ENCODE measurements at regions not wholly inside any gene's neighbourhood (a gene's known extent, or its start where the extent isn't known, plus 50 kb on each side); places are given as distances from the start of the nearest gene placed in this dataset.

GRCh38 chr6:4366635-4367395 is 231.4 kb upstream of the ECI2 start:
- no peak for FAIRE-seq
- Histone ChIP-seq H3K27me3 (ENCODE audit: control insufficient read depth, insufficient read depth, low read length) (no peaks in the 10 kb centered on the region), H3K36me3 (ENCODE audit: control insufficient read depth, insufficient read depth, low read length) (no peaks in the 10 kb centered on the region), H3K4me3 (ENCODE audit: low read depth, low read length) (no peak overlapping the region)
- no peak for DNase-seq (ENCODE audit: low read depth)
- TF ChIP-seq CTCF (IDR thresholded peaks at IDR 0.05; ENCODE audit: insufficient read depth, low read length, severe bottlenecking): no peak

GRCh38 chr6:4365686-4366085 is 230.3 kb upstream of the ECI2 start:
- no peaks in the 10 kb centered on the region for H3K27me3 ChIP-seq (ENCODE audit: control insufficient read depth, insufficient read depth, low read length)

DNA sequence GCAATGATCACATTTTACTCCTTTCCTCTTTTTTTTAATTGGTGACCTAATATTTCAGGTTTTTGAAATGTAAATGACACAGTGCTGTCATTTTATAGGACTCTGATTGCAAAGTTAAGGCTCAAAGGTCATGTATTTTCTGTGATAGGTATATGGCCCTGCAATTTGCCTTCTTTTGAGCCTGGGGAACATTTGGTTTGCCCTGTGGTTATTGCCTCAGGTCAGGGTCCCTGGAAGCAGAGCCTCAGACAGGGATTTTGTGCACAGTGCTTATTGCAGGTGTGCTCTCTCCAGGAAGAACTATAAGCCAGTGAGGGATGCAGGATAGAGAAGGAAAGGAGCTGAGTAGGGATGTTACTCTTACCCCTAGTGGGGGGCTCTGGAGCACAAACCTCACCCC is 229.3 kb upstream of the ECI2 start:
- DNase-seq (ENCODE audit: low read depth): no peak
- TF ChIP-seq CTCF (IDR thresholded peaks at IDR 0.05; ENCODE audit: insufficient read depth, low read length, severe bottlenecking): no peak
- no peak for FAIRE-seq

More at GRCh38 chr6:4365686-4366085, 230.3 kb upstream of the ECI2 start:
- DNase-seq (ENCODE audit: low read depth) (no peak), FAIRE-seq (no peak)
- no peaks in the 10 kb centered on the region for H3K36me3 ChIP-seq (ENCODE audit: control insufficient read depth, insufficient read depth, low read length)
- H3K4me3 ChIP-seq (ENCODE audit: low read depth, low read length): no peak overlapping the region
- TF ChIP-seq CTCF (IDR thresholded peaks at IDR 0.05; ENCODE audit: insufficient read depth, low read length, severe bottlenecking): no peak

GRCh38 chr6:4364172-4364571 is 228.8 kb upstream of the ECI2 start:
- no peak overlapping the region for H3K4me3 ChIP-seq (ENCODE audit: low read depth, low read length)
- DNase-seq (ENCODE audit: low read depth) (no peak), FAIRE-seq (no peak)
- no peaks in the 10 kb centered on the region for H3K27me3 ChIP-seq (ENCODE audit: control insufficient read depth, insufficient read depth, low read length)
- no peaks in the 10 kb centered on the region for H3K36me3 ChIP-seq (ENCODE audit: control insufficient read depth, insufficient read depth, low read length)
- TF ChIP-seq CTCF (IDR thresholded peaks at IDR 0.05; ENCODE audit: insufficient read depth, low read length, severe bottlenecking): no peak

More for the DNA sequence above, 229.3 kb upstream of the ECI2 start:
- Histone ChIP-seq H3K27me3 (ENCODE audit: control insufficient read depth, insufficient read depth, low read length) (no peaks in the 10 kb centered on the region), H3K4me3 (ENCODE audit: low read depth, low read length) (no peak overlapping the region), H3K36me3 (ENCODE audit: control insufficient read depth, insufficient read depth, low read length) (no peaks in the 10 kb centered on the region)

DNA sequence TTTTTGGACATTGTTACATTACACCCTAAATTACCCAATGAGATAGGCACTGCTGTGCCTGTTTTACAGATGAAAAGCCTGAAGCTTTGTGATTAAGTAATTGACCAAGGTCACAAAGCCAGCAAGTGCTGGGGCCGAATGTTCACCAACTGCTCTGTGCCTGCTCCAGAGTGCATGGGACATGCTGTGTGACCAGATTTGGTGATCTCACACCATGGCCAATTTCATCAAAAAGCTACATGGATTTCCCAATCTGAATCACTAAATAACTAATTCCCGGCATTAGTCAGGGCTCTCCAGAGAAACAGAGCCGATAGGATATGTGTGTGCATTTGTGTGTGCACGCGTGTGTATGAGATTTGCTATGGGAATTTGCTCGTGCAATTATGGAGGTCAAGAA is 228.3 kb upstream of the ECI2 start:
- H3K27me3 ChIP-seq (ENCODE audit: control insufficient read depth, insufficient read depth, low read length): no peaks in the 10 kb centered on the region
- FAIRE-seq: no peak
- no peaks in the 10 kb centered on the region for H3K36me3 ChIP-seq (ENCODE audit: control insufficient read depth, insufficient read depth, low read length)
- no peak overlapping the region for H3K4me3 ChIP-seq (ENCODE audit: low read depth, low read length)
- TF ChIP-seq CTCF (IDR thresholded peaks at IDR 0.05; ENCODE audit: insufficient read depth, low read length, severe bottlenecking): no peak
- no peak for DNase-seq (ENCODE audit: low read depth)

GRCh38 chr6:4362326-4362725 is 227.0 kb upstream of the ECI2 start:
- FAIRE-seq (no peak), DNase-seq (ENCODE audit: low read depth) (no peak)
- H3K27me3 ChIP-seq (ENCODE audit: control insufficient read depth, insufficient read depth, low read length): no peaks in the 10 kb centered on the region
- H3K36me3 ChIP-seq (ENCODE audit: control insufficient read depth, insufficient read depth, low read length): no peaks in the 10 kb centered on the region
- H3K4me3 ChIP-seq (ENCODE audit: low read depth, low read length): no peak overlapping the region
- no peak for TF ChIP-seq CTCF (IDR thresholded peaks at IDR 0.05; ENCODE audit: insufficient read depth, low read length, severe bottlenecking)

Data from bronchial epithelial cell (primary cell).